ENCODE measurements at regions not wholly inside any gene's neighbourhood (a gene's known extent, or its start where the extent isn't known, plus 50 kb on each side); places are given as distances from the start of the nearest gene placed in this dataset.

DNA sequence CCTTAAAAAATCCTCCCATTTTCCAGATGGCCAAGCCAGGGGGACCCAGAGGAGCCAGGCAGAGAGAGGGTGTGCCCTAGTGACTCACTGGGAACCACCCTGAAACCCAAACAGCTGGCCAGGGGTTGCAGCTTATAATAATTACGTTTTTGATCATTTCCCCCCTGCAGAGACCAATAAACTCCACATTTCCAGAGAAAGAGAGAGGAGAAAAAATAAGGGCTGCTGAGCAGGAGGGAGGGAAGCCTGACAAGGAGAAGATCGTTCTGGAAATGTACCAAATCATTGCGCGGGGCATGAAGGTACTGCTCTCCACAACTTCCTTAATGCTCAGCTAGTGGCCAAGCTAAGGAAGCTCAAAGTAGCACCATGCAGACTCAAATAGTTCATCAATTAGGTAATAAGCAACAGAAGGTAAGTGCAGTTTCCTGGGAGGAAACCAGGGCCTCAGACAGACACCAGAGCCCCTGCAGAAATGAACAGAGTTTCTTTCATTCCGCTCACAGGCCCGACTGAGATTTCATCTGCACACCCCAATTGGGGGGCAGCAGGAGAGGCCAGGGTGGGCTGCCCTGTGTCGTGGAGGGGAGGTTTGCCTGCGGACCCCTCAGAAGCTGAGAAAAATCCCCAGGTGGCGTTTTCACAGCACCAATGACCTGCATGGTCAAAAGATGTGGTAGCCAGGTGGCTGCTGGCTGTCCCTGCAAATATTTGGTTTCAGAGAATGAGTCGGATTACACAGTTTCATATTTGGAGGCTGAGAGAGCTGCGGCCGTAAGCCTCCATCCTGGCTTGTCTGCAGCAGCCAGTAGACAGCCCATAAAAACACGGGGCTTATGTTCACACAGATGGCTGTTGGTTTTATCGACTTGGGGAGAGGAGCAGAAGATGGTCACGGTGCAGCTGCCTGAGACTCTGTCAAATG lies 153.2 kb upstream of the LYZL2 start (continued):
- TF ChIP-seq, protein P1, sequence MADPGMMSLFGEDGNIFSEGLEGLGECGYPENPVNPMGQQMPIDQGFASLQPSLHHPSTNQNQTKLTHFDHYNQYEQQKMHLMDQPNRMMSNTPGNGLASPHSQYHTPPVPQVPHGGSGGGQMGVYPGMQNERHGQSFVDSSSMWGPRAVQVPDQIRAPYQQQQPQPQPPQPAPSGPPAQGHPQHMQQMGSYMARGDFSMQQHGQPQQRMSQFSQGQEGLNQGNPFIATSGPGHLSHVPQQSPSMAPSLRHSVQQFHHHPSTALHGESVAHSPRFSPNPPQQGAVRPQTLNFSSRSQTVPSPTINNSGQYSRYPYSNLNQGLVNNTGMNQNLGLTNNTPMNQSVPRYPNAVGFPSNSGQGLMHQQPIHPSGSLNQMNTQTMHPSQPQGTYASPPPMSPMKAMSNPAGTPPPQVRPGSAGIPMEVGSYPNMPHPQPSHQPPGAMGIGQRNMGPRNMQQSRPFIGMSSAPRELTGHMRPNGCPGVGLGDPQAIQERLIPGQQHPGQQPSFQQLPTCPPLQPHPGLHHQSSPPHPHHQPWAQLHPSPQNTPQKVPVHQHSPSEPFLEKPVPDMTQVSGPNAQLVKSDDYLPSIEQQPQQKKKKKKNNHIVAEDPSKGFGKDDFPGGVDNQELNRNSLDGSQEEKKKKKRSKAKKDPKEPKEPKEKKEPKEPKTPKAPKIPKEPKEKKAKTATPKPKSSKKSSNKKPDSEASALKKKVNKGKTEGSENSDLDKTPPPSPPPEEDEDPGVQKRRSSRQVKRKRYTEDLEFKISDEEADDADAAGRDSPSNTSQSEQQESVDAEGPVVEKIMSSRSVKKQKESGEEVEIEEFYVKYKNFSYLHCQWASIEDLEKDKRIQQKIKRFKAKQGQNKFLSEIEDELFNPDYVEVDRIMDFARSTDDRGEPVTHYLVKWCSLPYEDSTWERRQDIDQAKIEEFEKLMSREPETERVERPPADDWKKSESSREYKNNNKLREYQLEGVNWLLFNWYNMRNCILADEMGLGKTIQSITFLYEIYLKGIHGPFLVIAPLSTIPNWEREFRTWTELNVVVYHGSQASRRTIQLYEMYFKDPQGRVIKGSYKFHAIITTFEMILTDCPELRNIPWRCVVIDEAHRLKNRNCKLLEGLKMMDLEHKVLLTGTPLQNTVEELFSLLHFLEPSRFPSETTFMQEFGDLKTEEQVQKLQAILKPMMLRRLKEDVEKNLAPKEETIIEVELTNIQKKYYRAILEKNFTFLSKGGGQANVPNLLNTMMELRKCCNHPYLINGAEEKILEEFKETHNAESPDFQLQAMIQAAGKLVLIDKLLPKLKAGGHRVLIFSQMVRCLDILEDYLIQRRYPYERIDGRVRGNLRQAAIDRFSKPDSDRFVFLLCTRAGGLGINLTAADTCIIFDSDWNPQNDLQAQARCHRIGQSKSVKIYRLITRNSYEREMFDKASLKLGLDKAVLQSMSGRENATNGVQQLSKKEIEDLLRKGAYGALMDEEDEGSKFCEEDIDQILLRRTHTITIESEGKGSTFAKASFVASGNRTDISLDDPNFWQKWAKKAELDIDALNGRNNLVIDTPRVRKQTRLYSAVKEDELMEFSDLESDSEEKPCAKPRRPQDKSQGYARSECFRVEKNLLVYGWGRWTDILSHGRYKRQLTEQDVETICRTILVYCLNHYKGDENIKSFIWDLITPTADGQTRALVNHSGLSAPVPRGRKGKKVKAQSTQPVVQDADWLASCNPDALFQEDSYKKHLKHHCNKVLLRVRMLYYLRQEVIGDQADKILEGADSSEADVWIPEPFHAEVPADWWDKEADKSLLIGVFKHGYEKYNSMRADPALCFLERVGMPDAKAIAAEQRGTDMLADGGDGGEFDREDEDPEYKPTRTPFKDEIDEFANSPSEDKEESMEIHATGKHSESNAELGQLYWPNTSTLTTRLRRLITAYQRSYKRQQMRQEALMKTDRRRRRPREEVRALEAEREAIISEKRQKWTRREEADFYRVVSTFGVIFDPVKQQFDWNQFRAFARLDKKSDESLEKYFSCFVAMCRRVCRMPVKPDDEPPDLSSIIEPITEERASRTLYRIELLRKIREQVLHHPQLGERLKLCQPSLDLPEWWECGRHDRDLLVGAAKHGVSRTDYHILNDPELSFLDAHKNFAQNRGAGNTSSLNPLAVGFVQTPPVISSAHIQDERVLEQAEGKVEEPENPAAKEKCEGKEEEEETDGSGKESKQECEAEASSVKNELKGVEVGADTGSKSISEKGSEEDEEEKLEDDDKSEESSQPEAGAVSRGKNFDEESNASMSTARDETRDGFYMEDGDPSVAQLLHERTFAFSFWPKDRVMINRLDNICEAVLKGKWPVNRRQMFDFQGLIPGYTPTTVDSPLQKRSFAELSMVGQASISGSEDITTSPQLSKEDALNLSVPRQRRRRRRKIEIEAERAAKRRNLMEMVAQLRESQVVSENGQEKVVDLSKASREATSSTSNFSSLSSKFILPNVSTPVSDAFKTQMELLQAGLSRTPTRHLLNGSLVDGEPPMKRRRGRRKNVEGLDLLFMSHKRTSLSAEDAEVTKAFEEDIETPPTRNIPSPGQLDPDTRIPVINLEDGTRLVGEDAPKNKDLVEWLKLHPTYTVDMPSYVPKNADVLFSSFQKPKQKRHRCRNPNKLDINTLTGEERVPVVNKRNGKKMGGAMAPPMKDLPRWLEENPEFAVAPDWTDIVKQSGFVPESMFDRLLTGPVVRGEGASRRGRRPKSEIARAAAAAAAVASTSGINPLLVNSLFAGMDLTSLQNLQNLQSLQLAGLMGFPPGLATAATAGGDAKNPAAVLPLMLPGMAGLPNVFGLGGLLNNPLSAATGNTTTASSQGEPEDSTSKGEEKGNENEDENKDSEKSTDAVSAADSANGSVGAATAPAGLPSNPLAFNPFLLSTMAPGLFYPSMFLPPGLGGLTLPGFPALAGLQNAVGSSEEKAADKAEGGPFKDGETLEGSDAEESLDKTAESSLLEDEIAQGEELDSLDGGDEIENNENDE (IDR thresholded peaks at IDR 0.05; ENCODE audit: insufficient replicate concordance, low read length): no peak
- no peak for TF ChIP-seq KDM1A (IDR thresholded peaks at IDR 0.05; ENCODE audit: borderline replicate concordance, low read length)
- TF ChIP-seq SP2 (IDR thresholded peaks at IDR 0.05; ENCODE audit: low read length): no peak
- no peak for TF ChIP-seq GABPA (IDR thresholded peaks at IDR 0.05; ENCODE audit: borderline replicate concordance, insufficient read depth, low read length)
- no peak for TF ChIP-seq CTBP2 (IDR thresholded peaks at IDR 0.05; ENCODE audit: borderline replicate concordance, insufficient read depth, insufficient read length, low read length)
- no peak for TF ChIP-seq KDM5A (IDR thresholded peaks at IDR 0.05; ENCODE audit: low read length)

All from H1 (cell line).